Liver (tissue), 3 donors: ENCODE measurements at regions not wholly inside any gene's neighbourhood (a gene's known extent, or its start where the extent isn't known, plus 50 kb on each side); places are given as distances from the start of the nearest gene placed in this dataset.

Experiments used
- ATF3 ChIP-seq: IDR thresholded peaks from 2 replicates; pipeline ENCODE4 v1.6.1; 2016; ENCODE audit warnings: antibody characterized with exemption
- CTCF ChIP-seq: fragments of 150-350 bp; IDR thresholded peaks from 2 replicates; pipeline ENCODE4 v1.5.1; 2017; ENCODE audit warnings: improper control_type of control experiment, low read depth, low read length; ENCODE audit not compliant: missing input control
- EGR1 ChIP-seq, 2 donors: IDR thresholded peaks; 2 replicates each; pipeline ENCODE4 v1.6.1; 2016 to 2018; ENCODE audit warnings: antibody characterized with exemption in 2 of 2, low read depth in 2 of 2
- GABPA ChIP-seq, 2 donors: IDR thresholded peaks in 1 of 2; conservative IDR thresholded peaks in 1 of 2; 2 replicates each; pipeline ENCODE4 v1.6.1; 2016; ENCODE audit warnings: antibody characterized with exemption in 2 of 2, mild to moderate bottlenecking in 1 of 2, moderate library complexity in 1 of 2
- JUND ChIP-seq, 2 donors: IDR thresholded peaks; 2 replicates each; pipeline ENCODE4 v1.6.1; 2016; ENCODE audit warnings: antibody characterized with exemption in 2 of 2
- MAX ChIP-seq: IDR thresholded peaks from 2 replicates; pipeline ENCODE4 v1.6.1; 2016; ENCODE audit warnings: antibody characterized with exemption
- REST ChIP-seq: IDR thresholded peaks from 2 replicates; pipeline ENCODE4 v1.6.1; 2016; ENCODE audit warnings: antibody characterized with exemption, mild to moderate bottlenecking
- TAF1 ChIP-seq: conservative IDR thresholded peaks from 2 replicates; pipeline ENCODE4 v1.6.1; 2016; ENCODE audit warnings: antibody characterized with exemption, mild to moderate bottlenecking
- YY1 ChIP-seq: IDR thresholded peaks from 2 replicates; pipeline ENCODE4 v1.6.1; 2016; ENCODE audit warnings: antibody characterized with exemption, mild to moderate bottlenecking
- ZBTB33 ChIP-seq: IDR thresholded peaks from 2 replicates; pipeline ENCODE4 v1.6.1; 2016; ENCODE audit warnings: antibody characterized with exemption
- donor health status: healthy.
- donor health status: healthy.

- TF ChIP-seq GABPA (IDR thresholded peaks at IDR 0.05 in 1 of 2, conservative IDR thresholded peaks at IDR 0.05 in 1 of 2) = no peak
- peak; percentile 51 for TF ChIP-seq CTCF
- no peak for TF ChIP-seq MAX
- no peak for TF ChIP-seq YY1
- TF ChIP-seq ATF3 = no peak
- TF ChIP-seq ZBTB33 = no peak
- no peak for TF ChIP-seq JUND (IDR thresholded peaks at IDR 0.05)
- no peak for TF ChIP-seq TAF1
- TF ChIP-seq REST = no peak
- no peak for TF ChIP-seq EGR1 (IDR thresholded peaks at IDR 0.05; ENCODE audit: low read depth in 2 of 2)
Measured at GRCh38 chr11:8338138-8338537, 74.5 kb upstream of the LMO1 start.
